MM.1S (cell line): ENCODE measurements at regions not wholly inside any gene's neighbourhood (a gene's known extent, or its start where the extent isn't known, plus 50 kb on each side); places are given as distances from the start of the nearest gene placed in this dataset.

Experiments
- DNase-seq: peaks from one replicate; pipeline ENCODE4 v3.0.0-alpha.2; 2015
- H2AFZ ChIP-seq: fragments of 300-600 bp; sonication (generic); 2 replicates; pipeline ENCODE4 v1.6.0; 2016; ENCODE audit warnings: antibody characterized with exemption, low read length
- H3F3A ChIP-seq: fragments of 300-600 bp; sonication (generic); 2 replicates; pipeline ENCODE4 v1.6.1; 2016; ENCODE audit warnings: mild to moderate bottlenecking, antibody characterized with exemption, low read length, moderate library complexity, mixed read lengths; ENCODE audit not compliant: insufficient read depth
- H3K27ac ChIP-seq: fragments of 300-600 bp; sonication (generic); 2 replicates; pipeline ENCODE4 v1.5.1; 2016; ENCODE audit warnings: mild to moderate bottlenecking, low read length
- H3K27me3 ChIP-seq: fragments of 300-600 bp; sonication (generic); replicated peaks from 2 replicates; pipeline ENCODE4 v1.6.0; 2016; ENCODE audit warnings: low read length; ENCODE audit not compliant: insufficient read depth
- H3K36me3 ChIP-seq: fragments of 300-600 bp; sonication (generic); replicated peaks from 2 replicates; pipeline ENCODE4 v1.6.1; 2016; ENCODE audit warnings: mild to moderate bottlenecking, low read length, mixed read lengths; ENCODE audit not compliant: insufficient read depth
- H3K4me1 ChIP-seq: fragments of 300-600 bp; sonication (generic); 2 replicates; pipeline ENCODE4 v1.6.1; 2016; ENCODE audit warnings: low read length, mixed read lengths
- H3K4me2 ChIP-seq: fragments of 300-600 bp; sonication (generic); 2 replicates; pipeline ENCODE4 v1.6.0; 2016; ENCODE audit warnings: low read depth, low read length
- H3K4me3 ChIP-seq: fragments of 300-600 bp; sonication (generic); 2 replicates; pipeline ENCODE4 v1.5.1; 2016; ENCODE audit warnings: low read length, mixed read lengths
- H3K79me2 ChIP-seq: fragments of 300-600 bp; sonication (generic); 2 replicates; pipeline ENCODE4 v1.6.1; 2016; ENCODE audit warnings: mixed run types, low read length, mixed read lengths
- H3K9ac ChIP-seq: fragments of 300-600 bp; sonication (generic); 2 replicates; pipeline ENCODE4 v1.6.1; 2016; ENCODE audit warnings: low read length, mixed read lengths
- H3K9me2 ChIP-seq: fragments of 300-600 bp; sonication (generic); replicated peaks from 2 replicates; pipeline ENCODE4 v1.6.1; 2016; ENCODE audit warnings: mild to moderate bottlenecking, low read length, mixed read lengths; ENCODE audit not compliant: insufficient read depth
- H3K9me3 ChIP-seq: fragments of 300-600 bp; sonication (generic); replicated peaks from 2 replicates; pipeline ENCODE4 v1.6.1; 2016; ENCODE audit warnings: mild to moderate bottlenecking, low read length, mixed read lengths; ENCODE audit not compliant: insufficient read depth
- H4K20me1 ChIP-seq: fragments of 300-600 bp; sonication (generic); 2 replicates; pipeline ENCODE4 v1.6.1; 2016; ENCODE audit warnings: mild to moderate bottlenecking, low read length, moderate library complexity, mixed read lengths; ENCODE audit not compliant: insufficient read depth
- EZH2 ChIP-seq: fragments of 300-600 bp; sonication (generic); optimal IDR thresholded peaks from 2 replicates; pipeline ENCODE3; 2017; ENCODE audit warnings: low read depth, mild to moderate bottlenecking, antibody characterized with exemption, low read length, mixed read lengths
- EZH2phosphoT487 ChIP-seq: fragments of 300-600 bp; sonication (generic); IDR thresholded peaks from 2 replicates; pipeline ENCODE4 v1.6.1; 2018; ENCODE audit warnings: antibody characterized with exemption, low read length
- TF ChIP-seq, protein P1 (sequence below): fragments of 300-600 bp; sonication (generic); IDR thresholded peaks from 2 replicates; pipeline ENCODE4 v1.5.1; 2016; ENCODE audit warnings: antibody characterized with exemption, low read length, mixed read lengths

DNA sequence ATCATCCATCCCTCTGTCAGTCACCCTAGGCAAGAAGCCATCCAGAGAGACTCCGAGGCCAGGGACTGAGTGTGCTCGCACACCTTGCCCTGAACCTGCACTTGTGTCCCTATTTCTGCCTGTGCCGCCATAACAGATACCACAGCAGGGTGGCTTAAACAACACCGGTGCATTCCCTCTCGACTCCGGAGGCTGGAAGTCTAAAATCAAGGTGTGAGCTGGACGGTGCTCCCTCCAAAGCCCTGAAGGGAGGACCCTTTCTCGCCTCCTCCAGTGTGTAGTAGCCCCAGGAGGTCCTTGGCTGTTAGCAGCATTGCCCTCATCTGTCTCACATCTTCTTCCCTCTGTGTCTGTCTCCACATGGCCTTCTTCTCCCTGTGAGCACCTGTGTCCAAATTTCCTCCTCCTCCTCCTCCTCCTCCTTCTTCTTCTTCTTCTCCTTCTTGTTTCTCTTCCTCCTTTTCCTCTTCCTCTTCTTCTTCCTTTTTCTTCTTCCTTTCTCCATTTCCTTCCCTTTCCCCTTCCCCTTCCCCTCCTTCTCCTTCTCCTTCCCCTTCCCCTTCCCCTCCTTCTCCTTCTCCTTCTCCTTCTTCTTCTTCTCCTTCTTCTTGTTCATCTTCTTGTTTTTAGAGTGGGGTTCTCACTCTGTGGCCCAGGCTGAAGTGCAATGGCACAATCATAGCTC lies 98.1 kb upstream of the ENPP6 start:
- Histone ChIP-seq H4K20me1 (no peaks in the 10 kb centered on the region), H3K9ac (no peak overlapping the region), H3K4me1 (peaks cover 24% of the 10 kb centered on the region), H3K9me2 (no peaks in the 10 kb centered on the region), H3K27me3 (no peaks in the 10 kb centered on the region), H3K4me2 (no peak overlapping the region), H3K9me3 (no peaks in the 10 kb centered on the region), H3F3A (peaks cover 21% of the 10 kb centered on the region), H3K4me3 (no peak overlapping the region), H3K36me3 (no peaks in the 10 kb centered on the region), H3K27ac (no peak overlapping the region), H2AFZ (no peak overlapping the region), H3K79me2 (no peaks in the 10 kb centered on the region)
- DNase-seq = no peak
- no peak for TF ChIP-seq EZH2
- TF ChIP-seq, protein P1, sequence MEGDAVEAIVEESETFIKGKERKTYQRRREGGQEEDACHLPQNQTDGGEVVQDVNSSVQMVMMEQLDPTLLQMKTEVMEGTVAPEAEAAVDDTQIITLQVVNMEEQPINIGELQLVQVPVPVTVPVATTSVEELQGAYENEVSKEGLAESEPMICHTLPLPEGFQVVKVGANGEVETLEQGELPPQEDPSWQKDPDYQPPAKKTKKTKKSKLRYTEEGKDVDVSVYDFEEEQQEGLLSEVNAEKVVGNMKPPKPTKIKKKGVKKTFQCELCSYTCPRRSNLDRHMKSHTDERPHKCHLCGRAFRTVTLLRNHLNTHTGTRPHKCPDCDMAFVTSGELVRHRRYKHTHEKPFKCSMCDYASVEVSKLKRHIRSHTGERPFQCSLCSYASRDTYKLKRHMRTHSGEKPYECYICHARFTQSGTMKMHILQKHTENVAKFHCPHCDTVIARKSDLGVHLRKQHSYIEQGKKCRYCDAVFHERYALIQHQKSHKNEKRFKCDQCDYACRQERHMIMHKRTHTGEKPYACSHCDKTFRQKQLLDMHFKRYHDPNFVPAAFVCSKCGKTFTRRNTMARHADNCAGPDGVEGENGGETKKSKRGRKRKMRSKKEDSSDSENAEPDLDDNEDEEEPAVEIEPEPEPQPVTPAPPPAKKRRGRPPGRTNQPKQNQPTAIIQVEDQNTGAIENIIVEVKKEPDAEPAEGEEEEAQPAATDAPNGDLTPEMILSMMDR = no peak
- TF ChIP-seq EZH2phosphoT487 = no peak

DNA sequence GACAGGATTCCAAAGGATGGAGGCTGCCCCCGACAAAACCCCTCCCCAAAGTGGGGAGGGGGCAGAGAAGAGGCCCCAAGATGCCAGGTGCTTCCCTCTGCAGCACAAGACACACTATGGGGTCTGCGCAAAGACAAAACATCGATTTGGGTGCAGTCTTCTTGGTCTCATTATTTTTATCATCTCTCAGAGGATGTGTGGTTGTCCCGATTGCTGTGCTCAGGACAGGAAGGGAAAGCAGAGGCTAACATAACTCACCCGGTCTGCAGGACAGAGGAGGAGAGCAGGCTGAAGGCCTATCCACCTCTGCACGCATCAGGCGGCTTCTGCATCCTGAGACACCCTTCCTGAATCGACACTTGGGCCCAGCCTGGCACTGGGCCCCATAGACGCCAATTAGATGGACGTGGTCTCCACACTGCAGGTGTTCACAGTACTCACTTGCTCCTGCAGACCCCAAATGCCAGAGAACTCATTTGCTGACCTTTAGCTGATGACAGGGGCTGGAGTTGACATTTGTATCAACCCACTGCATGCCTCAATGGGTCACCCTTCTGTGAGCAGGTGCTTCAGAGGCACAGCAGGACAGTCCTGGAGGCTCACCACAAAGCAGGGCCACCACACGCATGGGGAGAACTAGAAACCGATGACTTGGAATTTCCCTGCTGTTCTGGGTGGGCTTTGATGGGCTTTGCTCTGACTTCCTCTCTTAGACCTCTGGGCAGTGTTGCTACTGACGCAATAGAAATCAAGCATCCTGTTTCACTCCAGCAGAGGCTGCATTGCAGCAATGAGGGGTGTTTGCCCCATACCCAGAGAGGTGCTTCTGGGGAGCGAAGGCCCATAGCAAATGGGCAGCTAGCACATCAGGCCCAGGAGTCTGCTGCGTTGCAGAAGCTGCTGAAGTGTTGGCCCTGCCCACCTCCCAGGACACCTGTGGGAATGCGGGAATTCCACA lies 96.3 kb upstream of the ENPP6 start:
- Histone ChIP-seq H3K36me3 (no peaks in the 10 kb centered on the region), H2AFZ (no peak overlapping the region), H4K20me1 (no peaks in the 10 kb centered on the region), H3K4me2 (no peak overlapping the region), H3K27ac (no peak overlapping the region), H3K4me1 (peaks cover 16% of the 10 kb centered on the region), H3K27me3 (no peaks in the 10 kb centered on the region), H3K79me2 (no peaks in the 10 kb centered on the region), H3K9me2 (no peaks in the 10 kb centered on the region), H3F3A (peaks cover 3% of the 10 kb centered on the region; the same call in 1 of the 2 replicates), H3K4me3 (no peak overlapping the region), H3K9ac (no peak overlapping the region), H3K9me3 (no peaks in the 10 kb centered on the region)
- TF ChIP-seq EZH2phosphoT487 = no peak
- TF ChIP-seq, protein P1 = no peak
- no peak for TF ChIP-seq EZH2
- no peak for DNase-seq

DNA sequence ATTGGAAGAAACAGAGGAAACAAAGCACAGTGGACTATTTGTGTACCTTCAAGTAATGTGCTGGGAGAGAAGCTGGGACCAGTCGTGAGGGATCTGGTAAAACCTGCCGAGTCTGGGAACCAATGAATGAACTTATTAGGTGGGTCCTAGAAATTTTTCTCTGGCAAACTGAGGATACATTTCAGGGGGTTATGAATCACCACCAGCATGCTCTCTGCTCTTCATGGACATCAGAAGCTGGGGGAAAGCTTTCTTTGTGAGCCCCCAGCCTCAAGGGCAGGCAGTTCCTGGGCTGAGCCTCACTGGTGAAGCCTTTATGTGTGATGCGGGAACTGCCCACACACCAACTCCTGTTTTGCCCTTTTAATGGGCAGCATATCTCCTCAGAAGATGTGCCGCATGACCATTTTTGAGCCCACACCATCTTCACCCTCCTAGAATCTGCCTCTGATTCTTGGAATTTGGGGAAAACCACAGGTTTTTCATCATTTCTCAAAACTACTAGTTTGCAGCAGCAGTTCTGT lies 95.4 kb upstream of the ENPP6 start:
- H3K27ac ChIP-seq = no peak overlapping the region
- H3K4me2 ChIP-seq = no peak overlapping the region
- H3K9ac ChIP-seq = no peak overlapping the region
- no peak overlapping the region for H2AFZ ChIP-seq
- no peaks in the 10 kb centered on the region for H3K79me2 ChIP-seq
- no peaks in the 10 kb centered on the region for H3K9me2 ChIP-seq
- DNase-seq = no peak
- no peaks in the 10 kb centered on the region for H3K9me3 ChIP-seq
- H3K36me3 ChIP-seq = no peaks in the 10 kb centered on the region
- H4K20me1 ChIP-seq = no peaks in the 10 kb centered on the region
- no peaks in the 10 kb centered on the region for H3F3A ChIP-seq
- H3K4me1 ChIP-seq = peaks cover 9% of the 10 kb centered on the region; the same call in 1 of the 2 replicates
- TF ChIP-seq EZH2 (no peak), EZH2phosphoT487 (no peak)
- TF ChIP-seq, protein P1 = no peak
- no peak overlapping the region for H3K4me3 ChIP-seq
- H3K27me3 ChIP-seq = no peaks in the 10 kb centered on the region
